SK-N-SH (cell line): ENCODE measurements at regions not wholly inside any gene's neighbourhood (a gene's known extent, or its start where the extent isn't known, plus 50 kb on each side); places are given as distances from the start of the nearest gene placed in this dataset.

Experiments
- CTCF ChIA-PET: fragments of 300-600, 350-600 bp; formaldehyde crosslinking; extraction: SDS; loops from one replicate; lab custom pipeline; 2021; lab: Yijun Ruan, JAX
- POLR2A ChIA-PET: fragments of 350-600 bp; sonication (Branson Sonifier 250); formaldehyde crosslinking; extraction: SDS; loops from one replicate; lab custom pipeline; 2020; ENCODE audit warnings: antibody characterized with exemption, inconsistent platforms; lab: Yijun Ruan, JAX
- DNase-seq: peaks from one replicate; pipeline ENCODE4 v3.0.0; 2012
- H2AFZ ChIP-seq: fragments of 200-600 bp; sonication (generic); 2 replicates; pipeline ENCODE4 v1.8.1; 2016; ENCODE audit warnings: antibody characterized with exemption, mild to moderate bottlenecking, low read depth
- H3F3A ChIP-seq: fragments of 200-600 bp; sonication (generic); replicated peaks from 2 replicates; pipeline ENCODE3; 2016; ENCODE audit warnings: antibody characterized with exemption, mild to moderate bottlenecking; ENCODE audit not compliant: insufficient read depth
- H3K27ac ChIP-seq, 2 experiments: fragments of 200-500 bp in 1 of 2; fragments of 200-600 bp in 1 of 2; sonication (Bioruptor generic) in 1 of 2; sonication (generic), shearing (Covaris generic) in 1 of 2; 2 replicates each; pipeline versions ENCODE4 v1.5.1 to v1.6.1; 2014 to 2016; ENCODE audit warnings: low read depth in 2 of 2, inconsistent platforms in 1 of 2, low read length in 1 of 2, mild to moderate bottlenecking in 1 of 2, mixed read lengths in 1 of 2
- H3K27me3 ChIP-seq: fragments of 200-600 bp; sonication (generic), shearing (Covaris generic); 2 replicates; pipeline ENCODE4 v1.6.1; 2016; ENCODE audit warnings: mixed run types; ENCODE audit not compliant: insufficient read depth
- H3K36me3 ChIP-seq, 2 experiments: fragments of 200-500 bp in 1 of 2; fragments of 200-600 bp in 1 of 2; sonication (Bioruptor generic) in 1 of 2; sonication (generic) in 1 of 2; replicated peaks in 1 of 2; 2 replicates each; pipeline versions ENCODE3 to v1.5.1; 2014 to 2016; ENCODE audit warnings: low read length in 1 of 2, mild to moderate bottlenecking in 1 of 2; ENCODE audit not compliant: insufficient read depth in 2 of 2, control insufficient read depth in 1 of 2
- H3K4me1 ChIP-seq, 2 experiments: fragments of 200-500 bp in 1 of 2; fragments of 200-600 bp in 1 of 2; sonication (Bioruptor generic) in 1 of 2; sonication (generic), shearing (Covaris generic) in 1 of 2; 2 replicates each; pipeline versions ENCODE4 v1.5.1 to v1.6.1; 2014 to 2016; ENCODE audit warnings: low read depth in 1 of 2, low read length in 1 of 2, mixed run types in 1 of 2; ENCODE audit not compliant: insufficient read depth in 2 of 2, control insufficient read depth in 1 of 2
- H3K4me2 ChIP-seq: fragments of 200-600 bp; sonication (generic), shearing (Covaris generic); 2 replicates; pipeline ENCODE4 v1.6.1; 2017; ENCODE audit warnings: mixed run types
- H3K4me3 ChIP-seq, 2 experiments: fragments of 200-500 bp in 1 of 2; fragments of 200-600 bp in 1 of 2; sonication (Bioruptor generic) in 1 of 2; sonication (generic), shearing (Covaris generic) in 1 of 2; 2 replicates each; pipeline versions ENCODE4 v1.5.1 to v1.8.1; 2014 to 2016; ENCODE audit warnings: low read depth in 2 of 2, inconsistent platforms in 1 of 2, low read length in 1 of 2, mild to moderate bottlenecking in 1 of 2, mixed read lengths in 1 of 2, moderate library complexity in 1 of 2
- H3K79me2 ChIP-seq: fragments of 200-600 bp; sonication (generic); 2 replicates; pipeline ENCODE4 v1.8.1; 2017; ENCODE audit warnings: mild to moderate bottlenecking; ENCODE audit not compliant: insufficient read depth
- H3K9ac ChIP-seq: fragments of 200-600 bp; sonication (generic); 2 replicates; pipeline ENCODE4 v1.6.1; 2017; ENCODE audit warnings: mixed run types
- H3K9me2 ChIP-seq: fragments of 200-600 bp; sonication (generic); 2 replicates; pipeline ENCODE4 v1.6.1; 2017; ENCODE audit warnings: mixed run types
- H3K9me3 ChIP-seq: fragments of 200-600 bp; sonication (generic); 2 replicates; pipeline ENCODE4 v1.6.1; 2017; ENCODE audit warnings: mixed run types, mild to moderate bottlenecking, moderate library complexity
- H4K20me1 ChIP-seq: fragments of 200-600 bp; sonication (generic); 2 replicates; pipeline ENCODE4 v1.6.1; 2017; ENCODE audit warnings: mild to moderate bottlenecking, mixed run types; ENCODE audit not compliant: insufficient read depth
- FOSL2 ChIP-seq: IDR thresholded peaks from 2 replicates; pipeline ENCODE4 v1.4.0; 2012; ENCODE audit warnings: low read depth, mild to moderate bottlenecking, moderate library complexity, borderline replicate concordance
- FOXM1 ChIP-seq: IDR thresholded peaks from 2 replicates; pipeline ENCODE4 v1.4.0; 2012; ENCODE audit warnings: low read depth, mild to moderate bottlenecking
- MEF2A ChIP-seq: IDR thresholded peaks from 2 replicates; pipeline ENCODE4 v1.4.0; 2012; ENCODE audit warnings: low read depth, borderline replicate concordance
- MXI1 ChIP-seq: IDR thresholded peaks from 2 replicates; pipeline ENCODE4 v1.6.1; 2012; ENCODE audit warnings: mild to moderate bottlenecking, low read depth, low read length, improper control_type of control experiment
- RCOR1 ChIP-seq: fragments of 150-350 bp; IDR thresholded peaks from 2 replicates; pipeline ENCODE4 v1.6.1; 2017; ENCODE audit warnings: antibody characterized with exemption, low read length
- RFX5 ChIP-seq: IDR thresholded peaks from 2 replicates; pipeline ENCODE4 v1.6.1; 2012; ENCODE audit warnings: mild to moderate bottlenecking, improper control_type of control experiment, low read length
- SIN3A ChIP-seq: IDR thresholded peaks from 2 replicates; pipeline ENCODE4 v1.6.1; 2012; ENCODE audit warnings: low read depth, mild to moderate bottlenecking, low read length, moderate library complexity, borderline replicate concordance
- SMC3 ChIP-seq: IDR thresholded peaks from 2 replicates; pipeline ENCODE4 v1.6.1; 2012; ENCODE audit warnings: low read depth, low read length, improper control_type of control experiment
- WGBS: methylation state at CpG from one replicate; pipeline ENCODE4 v1.1.6; 2017; ENCODE audit warnings: low lambda C conversion rate; 5-methylcytosine and 5-hydroxymethylcytosine counted together
- TF ChIP-seq, protein P1 (sequence below): IDR thresholded peaks from 2 replicates; pipeline ENCODE4 v1.6.1; 2012; ENCODE audit warnings: mild to moderate bottlenecking, low read depth, low read length, moderate library complexity
- TF ChIP-seq, protein P2 (sequence below): fragments of 150-350 bp; IDR thresholded peaks from 2 replicates; pipeline ENCODE4 v1.6.1; 2017; ENCODE audit warnings: antibody characterized with exemption, low read length, low read depth, borderline replicate concordance
- TF ChIP-seq, protein P3 (sequence below): fragments of 200-600 bp; sonication (generic); IDR thresholded peaks from 2 replicates; pipeline ENCODE4 v1.6.1; 2017; ENCODE audit warnings: antibody characterized with exemption, mild to moderate bottlenecking, moderate library complexity
- TF ChIP-seq, protein P4 (sequence below): IDR thresholded peaks from 2 replicates; pipeline ENCODE4 v1.4.0; 2012; ENCODE audit warnings: low read depth, borderline replicate concordance
- TF ChIP-seq, protein P5 (sequence below): IDR thresholded peaks from 2 replicates; pipeline ENCODE4; 2012
- TF ChIP-seq, protein P6 (sequence below): IDR thresholded peaks from 2 replicates; pipeline ENCODE4 v1.4.0; 2012; ENCODE audit warnings: low read depth

DNA sequence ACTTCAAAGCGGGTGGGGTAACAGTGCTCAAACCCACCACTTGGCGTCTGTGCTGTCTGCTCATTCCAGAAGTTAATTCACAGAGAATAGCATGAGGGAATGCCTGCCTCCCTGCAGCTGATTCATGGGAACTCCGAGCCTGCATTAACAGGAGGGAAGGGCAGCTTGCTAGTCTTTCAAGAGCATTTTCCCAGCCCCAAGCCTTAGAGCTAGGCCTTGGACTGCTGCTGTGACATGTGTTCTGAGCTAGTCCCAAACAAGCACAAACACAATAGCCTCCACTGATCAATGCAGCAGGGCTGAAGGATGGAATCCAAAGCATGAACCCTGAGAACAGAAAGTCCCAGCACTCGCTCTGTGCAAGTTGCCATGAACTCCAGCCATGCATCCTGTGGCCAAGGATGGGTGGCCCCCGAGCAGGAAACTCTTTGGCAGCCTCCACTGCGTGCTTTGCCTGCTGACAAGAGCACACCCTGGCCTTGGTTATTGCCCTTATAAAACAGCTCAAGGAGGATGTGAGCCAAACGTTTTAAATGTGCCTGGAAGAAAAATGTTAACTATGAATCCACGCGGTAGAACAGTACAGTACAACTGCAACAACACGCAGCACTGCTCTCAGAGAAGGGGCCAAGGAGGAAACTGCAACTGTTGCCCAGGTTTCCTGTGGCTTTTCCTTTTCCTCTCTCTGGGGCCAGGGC, 653.1 kb upstream of the KLF4 start:
- Histone ChIP-seq H3K79me2 (no peaks in the 10 kb centered on the region), H4K20me1 (no peaks in the 10 kb centered on the region), H3K9me3 (no peaks in the 10 kb centered on the region), H3K4me2 (no peak overlapping the region), H3F3A (no peaks in the 10 kb centered on the region), H3K27ac (no peak overlapping the region), H3K9ac (no peak overlapping the region), H3K36me3 (no peaks in the 10 kb centered on the region), H2AFZ (no peak overlapping the region), H3K4me3 (no peak overlapping the region), H3K27me3 (no peaks in the 10 kb centered on the region), H3K9me2 (no peaks in the 10 kb centered on the region), H3K4me1 (no peaks in the 10 kb centered on the region; a peak in 1 of 4 replicates)
- DNase-seq = no peak
- ChIA-PET CTCF (no interaction called here), POLR2A (no interaction called here)
- TF ChIP-seq, protein P1, sequence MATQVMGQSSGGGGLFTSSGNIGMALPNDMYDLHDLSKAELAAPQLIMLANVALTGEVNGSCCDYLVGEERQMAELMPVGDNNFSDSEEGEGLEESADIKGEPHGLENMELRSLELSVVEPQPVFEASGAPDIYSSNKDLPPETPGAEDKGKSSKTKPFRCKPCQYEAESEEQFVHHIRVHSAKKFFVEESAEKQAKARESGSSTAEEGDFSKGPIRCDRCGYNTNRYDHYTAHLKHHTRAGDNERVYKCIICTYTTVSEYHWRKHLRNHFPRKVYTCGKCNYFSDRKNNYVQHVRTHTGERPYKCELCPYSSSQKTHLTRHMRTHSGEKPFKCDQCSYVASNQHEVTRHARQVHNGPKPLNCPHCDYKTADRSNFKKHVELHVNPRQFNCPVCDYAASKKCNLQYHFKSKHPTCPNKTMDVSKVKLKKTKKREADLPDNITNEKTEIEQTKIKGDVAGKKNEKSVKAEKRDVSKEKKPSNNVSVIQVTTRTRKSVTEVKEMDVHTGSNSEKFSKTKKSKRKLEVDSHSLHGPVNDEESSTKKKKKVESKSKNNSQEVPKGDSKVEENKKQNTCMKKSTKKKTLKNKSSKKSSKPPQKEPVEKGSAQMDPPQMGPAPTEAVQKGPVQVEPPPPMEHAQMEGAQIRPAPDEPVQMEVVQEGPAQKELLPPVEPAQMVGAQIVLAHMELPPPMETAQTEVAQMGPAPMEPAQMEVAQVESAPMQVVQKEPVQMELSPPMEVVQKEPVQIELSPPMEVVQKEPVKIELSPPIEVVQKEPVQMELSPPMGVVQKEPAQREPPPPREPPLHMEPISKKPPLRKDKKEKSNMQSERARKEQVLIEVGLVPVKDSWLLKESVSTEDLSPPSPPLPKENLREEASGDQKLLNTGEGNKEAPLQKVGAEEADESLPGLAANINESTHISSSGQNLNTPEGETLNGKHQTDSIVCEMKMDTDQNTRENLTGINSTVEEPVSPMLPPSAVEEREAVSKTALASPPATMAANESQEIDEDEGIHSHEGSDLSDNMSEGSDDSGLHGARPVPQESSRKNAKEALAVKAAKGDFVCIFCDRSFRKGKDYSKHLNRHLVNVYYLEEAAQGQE = no peak
- TF ChIP-seq MEF2A (no peak), RCOR1 (no peak), FOXM1 (no peak), SIN3A (no peak), FOSL2 (no peak), RFX5 (no peak), MXI1 (no peak), SMC3 (no peak)
- TF ChIP-seq, protein P2, sequence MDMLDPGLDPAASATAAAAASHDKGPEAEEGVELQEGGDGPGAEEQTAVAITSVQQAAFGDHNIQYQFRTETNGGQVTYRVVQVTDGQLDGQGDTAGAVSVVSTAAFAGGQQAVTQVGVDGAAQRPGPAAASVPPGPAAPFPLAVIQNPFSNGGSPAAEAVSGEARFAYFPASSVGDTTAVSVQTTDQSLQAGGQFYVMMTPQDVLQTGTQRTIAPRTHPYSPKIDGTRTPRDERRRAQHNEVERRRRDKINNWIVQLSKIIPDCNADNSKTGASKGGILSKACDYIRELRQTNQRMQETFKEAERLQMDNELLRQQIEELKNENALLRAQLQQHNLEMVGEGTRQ = no peak
- TF ChIP-seq, protein P3, sequence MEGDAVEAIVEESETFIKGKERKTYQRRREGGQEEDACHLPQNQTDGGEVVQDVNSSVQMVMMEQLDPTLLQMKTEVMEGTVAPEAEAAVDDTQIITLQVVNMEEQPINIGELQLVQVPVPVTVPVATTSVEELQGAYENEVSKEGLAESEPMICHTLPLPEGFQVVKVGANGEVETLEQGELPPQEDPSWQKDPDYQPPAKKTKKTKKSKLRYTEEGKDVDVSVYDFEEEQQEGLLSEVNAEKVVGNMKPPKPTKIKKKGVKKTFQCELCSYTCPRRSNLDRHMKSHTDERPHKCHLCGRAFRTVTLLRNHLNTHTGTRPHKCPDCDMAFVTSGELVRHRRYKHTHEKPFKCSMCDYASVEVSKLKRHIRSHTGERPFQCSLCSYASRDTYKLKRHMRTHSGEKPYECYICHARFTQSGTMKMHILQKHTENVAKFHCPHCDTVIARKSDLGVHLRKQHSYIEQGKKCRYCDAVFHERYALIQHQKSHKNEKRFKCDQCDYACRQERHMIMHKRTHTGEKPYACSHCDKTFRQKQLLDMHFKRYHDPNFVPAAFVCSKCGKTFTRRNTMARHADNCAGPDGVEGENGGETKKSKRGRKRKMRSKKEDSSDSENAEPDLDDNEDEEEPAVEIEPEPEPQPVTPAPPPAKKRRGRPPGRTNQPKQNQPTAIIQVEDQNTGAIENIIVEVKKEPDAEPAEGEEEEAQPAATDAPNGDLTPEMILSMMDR = no peak
- TF ChIP-seq, protein P4, sequence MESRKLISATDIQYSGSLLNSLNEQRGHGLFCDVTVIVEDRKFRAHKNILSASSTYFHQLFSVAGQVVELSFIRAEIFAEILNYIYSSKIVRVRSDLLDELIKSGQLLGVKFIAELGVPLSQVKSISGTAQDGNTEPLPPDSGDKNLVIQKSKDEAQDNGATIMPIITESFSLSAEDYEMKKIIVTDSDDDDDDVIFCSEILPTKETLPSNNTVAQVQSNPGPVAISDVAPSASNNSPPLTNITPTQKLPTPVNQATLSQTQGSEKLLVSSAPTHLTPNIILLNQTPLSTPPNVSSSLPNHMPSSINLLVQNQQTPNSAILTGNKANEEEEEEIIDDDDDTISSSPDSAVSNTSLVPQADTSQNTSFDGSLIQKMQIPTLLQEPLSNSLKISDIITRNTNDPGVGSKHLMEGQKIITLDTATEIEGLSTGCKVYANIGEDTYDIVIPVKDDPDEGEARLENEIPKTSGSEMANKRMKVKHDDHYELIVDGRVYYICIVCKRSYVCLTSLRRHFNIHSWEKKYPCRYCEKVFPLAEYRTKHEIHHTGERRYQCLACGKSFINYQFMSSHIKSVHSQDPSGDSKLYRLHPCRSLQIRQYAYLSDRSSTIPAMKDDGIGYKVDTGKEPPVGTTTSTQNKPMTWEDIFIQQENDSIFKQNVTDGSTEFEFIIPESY = no peak
- TF ChIP-seq, protein P5, sequence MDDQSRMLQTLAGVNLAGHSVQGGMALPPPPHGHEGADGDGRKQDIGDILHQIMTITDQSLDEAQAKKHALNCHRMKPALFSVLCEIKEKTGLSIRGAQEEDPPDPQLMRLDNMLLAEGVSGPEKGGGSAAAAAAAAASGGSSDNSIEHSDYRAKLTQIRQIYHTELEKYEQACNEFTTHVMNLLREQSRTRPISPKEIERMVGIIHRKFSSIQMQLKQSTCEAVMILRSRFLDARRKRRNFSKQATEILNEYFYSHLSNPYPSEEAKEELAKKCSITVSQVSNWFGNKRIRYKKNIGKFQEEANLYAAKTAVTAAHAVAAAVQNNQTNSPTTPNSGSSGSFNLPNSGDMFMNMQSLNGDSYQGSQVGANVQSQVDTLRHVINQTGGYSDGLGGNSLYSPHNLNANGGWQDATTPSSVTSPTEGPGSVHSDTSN = no peak
- TF ChIP-seq, protein P6, sequence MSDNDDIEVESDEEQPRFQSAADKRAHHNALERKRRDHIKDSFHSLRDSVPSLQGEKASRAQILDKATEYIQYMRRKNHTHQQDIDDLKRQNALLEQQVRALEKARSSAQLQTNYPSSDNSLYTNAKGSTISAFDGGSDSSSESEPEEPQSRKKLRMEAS = no peak
- 46% methylated on average over 10 of the region's 10 CpGs for WGBS
